CD4-positive, alpha-beta T cell (primary cell): ENCODE measurements at regions not wholly inside any gene's neighbourhood (a gene's known extent, or its start where the extent isn't known, plus 50 kb on each side); places are given as distances from the start of the nearest gene placed in this dataset.

Source experiments
- ATAC-seq: fragments of 200-7000 bp; cut with Tn5 transposase; one replicate; pipeline ENCODE4 v1.10.0; 2022; ENCODE audit warnings: mild to moderate bottlenecking; ENCODE audit not compliant: poor library complexity
- CTCF ChIA-PET: fragments of 350-600 bp; sonication (Branson Sonifier 250); formaldehyde crosslinking; loops from one replicate; lab custom pipeline; 2021; ENCODE audit warnings: antibody characterized with exemption, inconsistent platforms; lab: Charles Lee
- POLR2A ChIA-PET: fragments of 350-600 bp; sonication (Branson Sonifier 250); formaldehyde crosslinking; loops from one replicate; lab custom pipeline; 2021; ENCODE audit warnings: antibody characterized with exemption, inconsistent platforms; lab: Charles Lee
- DNase-seq, 14 experiments: peaks; one replicate each; pipeline ENCODE4 v3.0.0-alpha.2; 2013 to 2020; ENCODE audit warnings: mixed read lengths in 2 of 14
- H3K27ac ChIP-seq, 2 donors: one replicate each; pipeline versions ENCODE4 v1.5.1 to v1.7.0; 2013; ENCODE audit warnings: low read length in 2 of 2, low read depth in 1 of 2, mild to moderate bottlenecking in 1 of 2
- H3K27me3 ChIP-seq, 2 experiments: 1 replicate in 1 of 2; 2 replicates in 1 of 2; pipeline versions ENCODE4 v1.6.1 to v1.7.0; 2013; ENCODE audit warnings: low read length in 2 of 2, control low read depth in 1 of 2, mild to moderate bottlenecking in 1 of 2, moderate library complexity in 1 of 2; ENCODE audit not compliant: insufficient read depth in 2 of 2, control insufficient read depth in 1 of 2
- H3K36me3 ChIP-seq: one replicate; pipeline ENCODE4 v1.6.1; 2013; ENCODE audit warnings: low read length, control low read depth; ENCODE audit not compliant: insufficient read depth
- H3K4me1 ChIP-seq: one replicate; pipeline ENCODE4 v1.6.1; 2013; ENCODE audit warnings: low read length, control low read depth; ENCODE audit not compliant: insufficient read depth
- H3K4me3 ChIP-seq: one replicate; pipeline ENCODE4 v1.5.1; 2013; ENCODE audit warnings: mild to moderate bottlenecking, low read length, moderate library complexity
- H3K9me3 ChIP-seq, 2 experiments: 1 replicate in 1 of 2; 2 replicates in 1 of 2; pipeline versions ENCODE4 v1.6.1 to v1.7.0; 2013; ENCODE audit warnings: low read length in 2 of 2, mild to moderate bottlenecking in 2 of 2, control low read depth in 1 of 2, moderate library complexity in 1 of 2; ENCODE audit not compliant: control insufficient read depth in 1 of 2, insufficient read depth in 1 of 2
- H3K27ac Mint-ChIP-seq: one replicate; pipeline ENCODE4 v1.8.0; 2020; ENCODE audit warnings: mixed read lengths
- H3K27me3 Mint-ChIP-seq: one replicate; pipeline ENCODE4 v1.8.0; 2021; ENCODE audit warnings: mixed read lengths
- H3K36me3 Mint-ChIP-seq: one replicate; pipeline ENCODE4 v1.8.0; 2021; ENCODE audit warnings: low read depth, mixed read lengths
- H3K4me1 Mint-ChIP-seq: one replicate; pipeline ENCODE4 v1.8.0; 2021; ENCODE audit warnings: low read depth, mixed read lengths
- H3K4me3 Mint-ChIP-seq: one replicate; pipeline ENCODE4 v1.8.0; 2020; ENCODE audit warnings: mild to moderate bottlenecking, mixed read lengths
- H3K9me3 Mint-ChIP-seq: one replicate; pipeline ENCODE4 v1.8.0; 2020; ENCODE audit warnings: mixed read lengths
- CTCF ChIP-seq: fragments of 200-600 bp; IDR thresholded peaks from one replicate; pipeline ENCODE4 v1.8.0; 2022; ENCODE audit warnings: antibody characterized with exemption, mild to moderate bottlenecking
- intact Hi-C, 2 experiments: fragments of 100-400 bp; cut with DNase I in 1 of 2; cut with micrococcal nuclease in 1 of 2; formaldehyde crosslinking; loops; one replicate each; pipeline versions ENCODE4 v1.15.1 to v1.9.0; 2023 to 2025; cut with DNase I, micrococcal nuclease

GRCh38 chr3:65201926-65202325, 514.1 kb upstream of the ADAMTS9 start:
- no peaks in the 10 kb centered on the region for H3K4me1 Mint-ChIP-seq
- intact Hi-C loops, result no loop called here
- Histone ChIP-seq H3K4me3 (no peak overlapping the region), H3K36me3 (no peaks in the 10 kb centered on the region), H3K4me1 (no peaks in the 10 kb centered on the region), H3K9me3 (no peaks in the 10 kb centered on the region), H3K27ac (no peak overlapping the region), H3K27me3 (no peaks in the 10 kb centered on the region)
- DNase-seq (no peak), ATAC-seq (no peak)
- CTCF ChIA-PET, result no interaction called here
- H3K27ac Mint-ChIP-seq, result no peak overlapping the region
- POLR2A ChIA-PET, result no interaction called here
- peaks cover 19% of the 10 kb centered on the region for H3K9me3 Mint-ChIP-seq
- no peak for TF ChIP-seq CTCF
- no peaks in the 10 kb centered on the region for H3K27me3 Mint-ChIP-seq
- no peaks in the 10 kb centered on the region for H3K36me3 Mint-ChIP-seq
- no peak overlapping the region for H3K4me3 Mint-ChIP-seq

GRCh38 chr3:65200310-65200970, 512.6 kb upstream of the ADAMTS9 start:
- H3K36me3 Mint-ChIP-seq, result no peaks in the 10 kb centered on the region
- DNase-seq (no peak), ATAC-seq (no peak)
- H3K4me1 Mint-ChIP-seq, result no peaks in the 10 kb centered on the region
- intact Hi-C loops, result no loop called here
- TF ChIP-seq CTCF, result no peak
- ChIA-PET POLR2A (no interaction called here), CTCF (no interaction called here)
- peaks cover 21% of the 10 kb centered on the region for H3K9me3 Mint-ChIP-seq
- Histone ChIP-seq H3K4me1 (no peaks in the 10 kb centered on the region), H3K9me3 (no peaks in the 10 kb centered on the region), H3K4me3 (no peak overlapping the region), H3K27me3 (no peaks in the 10 kb centered on the region), H3K27ac (no peak overlapping the region), H3K36me3 (no peaks in the 10 kb centered on the region)
- no peak overlapping the region for H3K4me3 Mint-ChIP-seq
- no peak overlapping the region for H3K27ac Mint-ChIP-seq
- H3K27me3 Mint-ChIP-seq, result no peaks in the 10 kb centered on the region

GRCh38 chr3:65196663-65197062, 508.9 kb upstream of the ADAMTS9 start:
- H3K9me3 ChIP-seq, result peaks cover 0 to 3% of the 10 kb centered on the region in 2 experiments
- Mint-ChIP-seq H3K36me3 (no peaks in the 10 kb centered on the region), H3K27me3 (no peaks in the 10 kb centered on the region), H3K4me3 (no peak overlapping the region), H3K27ac (no peak overlapping the region), H3K9me3 (peaks cover 16% of the 10 kb centered on the region), H3K4me1 (no peaks in the 10 kb centered on the region)
- ATAC-seq (no peak), DNase-seq (no peak)
- H3K4me1 ChIP-seq, result no peaks in the 10 kb centered on the region
- CTCF ChIA-PET, result no interaction called here
- H3K4me3 ChIP-seq, result no peak overlapping the region
- POLR2A ChIA-PET, result no interaction called here
- H3K27ac ChIP-seq, result no peak overlapping the region
- intact Hi-C loops, result no loop called here
- H3K27me3 ChIP-seq, result no peaks in the 10 kb centered on the region
- no peak for TF ChIP-seq CTCF
- no peaks in the 10 kb centered on the region for H3K36me3 ChIP-seq
